GM23248 (cell line): ENCODE measurements at regions not wholly inside any gene's neighbourhood (a gene's known extent, or its start where the extent isn't known, plus 50 kb on each side); places are given as distances from the start of the nearest gene placed in this dataset.

ENCODE experiments used
- EZH2 ChIP-seq: fragments of 200-600 bp; sonication (generic); IDR thresholded peaks from 2 replicates; pipeline ENCODE4 v1.6.1; 2018; ENCODE audit warnings: antibody characterized with exemption, mild to moderate bottlenecking; ENCODE audit not compliant: insufficient read depth, poor library complexity, severe bottlenecking
- EZH2phosphoT487 ChIP-seq: fragments of 200-600 bp; sonication (generic); IDR thresholded peaks from 2 replicates; pipeline ENCODE4 v1.6.1; 2018; ENCODE audit warnings: antibody characterized with exemption, moderate library complexity, mild to moderate bottlenecking, low read depth; ENCODE audit not compliant: insufficient read depth

DNA sequence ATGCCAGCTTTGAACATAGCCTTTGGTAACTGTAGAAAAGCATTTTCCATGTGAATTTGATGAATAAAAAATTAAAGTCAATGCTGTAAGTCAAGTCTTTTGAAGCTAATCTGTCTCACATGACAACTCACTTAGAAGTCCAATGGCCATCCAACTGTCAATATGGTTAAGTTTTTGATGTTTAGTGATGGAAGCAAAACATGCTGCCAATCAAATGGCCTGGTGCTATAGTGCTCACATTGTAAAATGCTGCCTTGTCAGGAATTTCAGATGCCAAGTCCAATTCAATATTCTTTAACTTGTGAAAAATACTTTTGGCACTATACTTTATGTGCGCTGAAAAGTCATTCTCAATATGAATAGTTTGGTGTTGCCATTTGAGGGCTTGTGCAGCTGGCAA is 1361.8 kb upstream of the ALCAM start:
- TF ChIP-seq EZH2phosphoT487: no peak
- TF ChIP-seq EZH2: no peak
